ENCODE measurements at regions not wholly inside any gene's neighbourhood (a gene's known extent, or its start where the extent isn't known, plus 50 kb on each side); places are given as distances from the start of the nearest gene placed in this dataset.
"Not testable (repeated sequence)": the region's sequence is repeated elsewhere in the genome, so short reads cannot be mapped to it uniquely, and the experiment has no call there.

DNA sequence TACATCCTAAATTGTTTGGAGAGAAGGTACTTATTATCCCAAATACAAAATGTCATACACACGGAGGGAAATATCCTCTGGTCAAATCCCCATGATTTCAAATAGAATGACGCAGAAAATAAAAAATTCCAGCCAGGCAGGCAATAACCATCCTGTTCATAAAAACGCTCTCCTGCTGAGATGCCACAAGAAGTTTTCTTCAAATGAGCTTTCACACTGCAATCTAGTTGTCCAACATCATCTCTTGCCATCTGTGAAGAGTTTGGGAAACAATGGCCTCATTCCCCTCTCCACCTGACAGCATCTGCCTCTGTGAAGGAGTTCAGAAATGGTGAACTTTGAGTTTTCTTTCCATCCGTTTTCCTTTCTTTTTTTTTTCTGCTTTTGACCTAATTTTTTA is 83.3 kb upstream of the SLC30A5 start:
- H3K27me3 ChIP-seq (ENCODE audit: low read depth, low read length) = no peaks in the 10 kb centered on the region
- H3K36me3 ChIP-seq (ENCODE audit: control insufficient read depth in 1 of 2, insufficient read depth in 2 of 2, low read length in 2 of 2) = no peaks in the 10 kb centered on the region
- H3K4me3 ChIP-seq (ENCODE audit: low read depth in 1 of 2, low read length in 2 of 2) = no peak overlapping the region
- no peaks in the 10 kb centered on the region for H3K4me1 ChIP-seq (ENCODE audit: control insufficient read depth in 1 of 2, insufficient read depth in 2 of 2, low read length in 2 of 2)
- no peaks in the 10 kb centered on the region for H3K9me3 ChIP-seq (ENCODE audit: control insufficient read depth in 1 of 2, low read length in 2 of 2)
- no peak overlapping the region for H3K27ac ChIP-seq (ENCODE audit: low read length)

DNA sequence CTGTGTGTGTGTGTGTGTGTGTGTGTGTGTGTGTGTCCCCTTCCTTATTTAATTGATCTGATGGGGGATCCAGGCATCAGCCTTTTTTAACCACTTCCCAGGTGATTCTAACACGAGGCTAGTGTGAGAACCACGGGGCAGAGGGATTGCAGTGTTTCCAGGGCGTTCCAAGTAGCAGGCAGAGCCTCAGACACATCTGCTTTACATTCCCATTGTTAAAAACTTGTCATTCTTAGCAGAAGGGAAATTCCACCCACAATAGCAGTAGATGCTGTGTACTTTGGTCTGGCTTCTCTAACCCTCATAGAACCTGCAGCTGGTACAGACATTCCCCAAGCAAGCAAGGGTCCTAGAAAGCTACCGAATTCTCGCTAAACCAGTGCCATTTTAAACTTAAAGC is 81.9 kb upstream of the SLC30A5 start:
- no peaks in the 10 kb centered on the region for H3K36me3 ChIP-seq (ENCODE audit: control insufficient read depth in 1 of 2, insufficient read depth in 2 of 2, low read length in 2 of 2)
- no peaks in the 10 kb centered on the region for H3K9me3 ChIP-seq (ENCODE audit: control insufficient read depth in 1 of 2, low read length in 2 of 2)
- no peaks in the 10 kb centered on the region for H3K27me3 ChIP-seq (ENCODE audit: low read depth, low read length)
- no peak overlapping the region for H3K27ac ChIP-seq (ENCODE audit: low read length)
- no peak overlapping the region for H3K4me3 ChIP-seq (ENCODE audit: low read depth in 1 of 2, low read length in 2 of 2)
- H3K4me1 ChIP-seq (ENCODE audit: control insufficient read depth in 1 of 2, insufficient read depth in 2 of 2, low read length in 2 of 2) = no peaks in the 10 kb centered on the region

DNA sequence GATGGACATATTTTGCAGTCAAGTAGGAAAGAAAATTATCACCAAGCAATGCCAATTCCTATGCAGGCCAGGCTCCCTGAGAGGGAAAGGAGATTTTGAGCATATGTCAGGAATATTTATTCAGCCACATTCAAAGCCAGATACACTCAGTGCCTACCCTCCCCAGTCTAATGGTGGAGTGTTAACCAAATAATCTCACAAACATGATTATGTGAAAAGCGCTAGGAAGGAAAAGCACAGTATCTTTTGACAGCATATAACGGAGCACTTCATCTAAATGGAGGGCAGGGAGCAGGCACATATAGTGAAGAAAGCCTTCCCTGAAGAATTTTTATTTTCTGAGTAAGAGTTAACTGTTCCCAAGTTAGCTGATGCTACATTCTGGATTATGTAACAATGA is 80.3 kb upstream of the SLC30A5 start:
- Histone ChIP-seq H3K4me3 (ENCODE audit: low read depth in 1 of 2, low read length in 2 of 2) (no peak overlapping the region), H3K36me3 (ENCODE audit: control insufficient read depth in 1 of 2, insufficient read depth in 2 of 2, low read length in 2 of 2) (no peaks in the 10 kb centered on the region), H3K9me3 (ENCODE audit: control insufficient read depth in 1 of 2, low read length in 2 of 2) (no peaks in the 10 kb centered on the region), H3K27me3 (ENCODE audit: low read depth, low read length) (no peaks in the 10 kb centered on the region), H3K27ac (ENCODE audit: low read length) (no peak overlapping the region), H3K4me1 (ENCODE audit: control insufficient read depth in 1 of 2, insufficient read depth in 2 of 2, low read length in 2 of 2) (no peaks in the 10 kb centered on the region)

GRCh38 chr5:69014007-69014406 is 79.8 kb upstream of the SLC30A5 start:
- not testable (repeated sequence) for H3K36me3 ChIP-seq (ENCODE audit: control insufficient read depth in 1 of 2, insufficient read depth in 2 of 2, low read length in 2 of 2); H3K4me1 ChIP-seq (ENCODE audit: control insufficient read depth in 1 of 2, insufficient read depth in 2 of 2, low read length in 2 of 2); H3K27me3 ChIP-seq (ENCODE audit: low read depth, low read length); H3K27ac ChIP-seq (ENCODE audit: low read length); H3K4me3 ChIP-seq (ENCODE audit: low read depth in 1 of 2, low read length in 2 of 2); H3K9me3 ChIP-seq (ENCODE audit: control insufficient read depth in 1 of 2, low read length in 2 of 2)

DNA sequence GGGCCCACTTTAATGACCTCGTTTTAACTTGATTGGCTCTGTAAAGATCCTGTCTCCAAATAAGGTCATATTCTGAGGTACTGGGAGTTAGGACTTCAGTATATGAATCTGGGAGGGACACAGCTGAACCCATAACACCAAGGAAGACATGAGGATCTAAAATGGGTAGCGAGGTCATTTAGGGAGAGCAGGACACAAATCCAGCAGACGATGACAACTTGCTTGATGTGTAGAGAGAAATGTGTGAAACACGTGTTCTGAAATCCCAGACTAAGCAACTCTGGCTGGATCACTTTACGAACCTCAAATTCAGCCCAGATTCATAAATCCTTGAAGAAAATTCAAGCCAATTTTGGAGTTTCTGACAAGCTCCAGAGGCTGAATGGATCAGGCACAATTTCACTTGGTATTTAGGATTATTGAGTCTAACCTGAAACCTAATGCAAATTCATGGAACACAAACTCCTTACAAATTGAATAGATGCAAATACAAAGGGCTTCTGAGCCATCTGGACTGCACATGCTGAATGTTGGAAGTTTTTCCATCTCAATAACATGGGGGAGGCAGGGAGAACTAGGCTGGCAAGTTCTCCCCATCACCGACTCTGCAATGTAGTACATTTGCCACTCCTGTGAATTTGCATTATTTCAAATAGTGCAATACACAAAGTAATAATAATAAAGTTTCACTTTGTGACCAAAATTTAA is 74.0 kb upstream of the SLC30A5 start:
- Histone ChIP-seq H3K27ac (ENCODE audit: low read length) (no peak overlapping the region), H3K36me3 (ENCODE audit: control insufficient read depth in 1 of 2, insufficient read depth in 2 of 2, low read length in 2 of 2) (no peaks in the 10 kb centered on the region), H3K27me3 (ENCODE audit: low read depth, low read length) (no peaks in the 10 kb centered on the region), H3K4me1 (ENCODE audit: control insufficient read depth in 1 of 2, insufficient read depth in 2 of 2, low read length in 2 of 2) (no peaks in the 10 kb centered on the region), H3K9me3 (ENCODE audit: control insufficient read depth in 1 of 2, low read length in 2 of 2) (no peaks in the 10 kb centered on the region), H3K4me3 (ENCODE audit: low read depth in 1 of 2, low read length in 2 of 2) (no peak overlapping the region)

- H3K9me3 ChIP-seq (ENCODE audit: control insufficient read depth in 1 of 2, low read length in 2 of 2) = no peaks in the 10 kb centered on the region
- H3K4me1 ChIP-seq (ENCODE audit: control insufficient read depth in 1 of 2, insufficient read depth in 2 of 2, low read length in 2 of 2) = no peaks in the 10 kb centered on the region
- H3K27me3 ChIP-seq (ENCODE audit: low read depth, low read length) = no peaks in the 10 kb centered on the region
- no peak overlapping the region for H3K4me3 ChIP-seq (ENCODE audit: low read depth in 1 of 2, low read length in 2 of 2)
- no peaks in the 10 kb centered on the region for H3K36me3 ChIP-seq (ENCODE audit: control insufficient read depth in 1 of 2, insufficient read depth in 2 of 2, low read length in 2 of 2)
- no peak overlapping the region for H3K27ac ChIP-seq (ENCODE audit: low read length)
Observed at GRCh38 chr5:69024241-69024651, 69.6 kb upstream of the SLC30A5 start.

- H3K4me3 ChIP-seq (ENCODE audit: low read depth in 1 of 2, low read length in 2 of 2) = no peak overlapping the region
- H3K27me3 ChIP-seq (ENCODE audit: low read depth, low read length) = no peaks in the 10 kb centered on the region
- H3K4me1 ChIP-seq (ENCODE audit: control insufficient read depth in 1 of 2, insufficient read depth in 2 of 2, low read length in 2 of 2) = no peaks in the 10 kb centered on the region
- H3K36me3 ChIP-seq (ENCODE audit: control insufficient read depth in 1 of 2, insufficient read depth in 2 of 2, low read length in 2 of 2) = no peaks in the 10 kb centered on the region
- no peak overlapping the region for H3K27ac ChIP-seq (ENCODE audit: low read length)
- H3K9me3 ChIP-seq (ENCODE audit: control insufficient read depth in 1 of 2, low read length in 2 of 2) = no peaks in the 10 kb centered on the region
Observed at GRCh38 chr5:69029292-69029691, 64.5 kb upstream of the SLC30A5 start.

GRCh38 chr5:69030358-69031062 is 63.3 kb upstream of the SLC30A5 start:
- no peak overlapping the region for H3K27ac ChIP-seq (ENCODE audit: low read length)
- no peaks in the 10 kb centered on the region for H3K9me3 ChIP-seq (ENCODE audit: control insufficient read depth in 1 of 2, low read length in 2 of 2)
- H3K4me3 ChIP-seq (ENCODE audit: low read depth in 1 of 2, low read length in 2 of 2) = no peak overlapping the region
- H3K4me1 ChIP-seq (ENCODE audit: control insufficient read depth in 1 of 2, insufficient read depth in 2 of 2, low read length in 2 of 2) = no peaks in the 10 kb centered on the region
- no peaks in the 10 kb centered on the region for H3K36me3 ChIP-seq (ENCODE audit: control insufficient read depth in 1 of 2, insufficient read depth in 2 of 2, low read length in 2 of 2)
- H3K27me3 ChIP-seq (ENCODE audit: low read depth, low read length) = no peaks in the 10 kb centered on the region

GRCh38 chr5:69032009-69032408 is 61.8 kb upstream of the SLC30A5 start:
- Histone ChIP-seq H3K36me3 (ENCODE audit: control insufficient read depth in 1 of 2, insufficient read depth in 2 of 2, low read length in 2 of 2) (no peaks in the 10 kb centered on the region), H3K4me3 (ENCODE audit: low read depth in 1 of 2, low read length in 2 of 2) (no peak overlapping the region), H3K4me1 (ENCODE audit: control insufficient read depth in 1 of 2, insufficient read depth in 2 of 2, low read length in 2 of 2) (no peaks in the 10 kb centered on the region), H3K27ac (ENCODE audit: low read length) (no peak overlapping the region), H3K27me3 (ENCODE audit: low read depth, low read length) (no peaks in the 10 kb centered on the region), H3K9me3 (ENCODE audit: control insufficient read depth in 1 of 2, low read length in 2 of 2) (no peaks in the 10 kb centered on the region)

GRCh38 chr5:69033690-69034089 is 60.1 kb upstream of the SLC30A5 start:
- Histone ChIP-seq H3K9me3 (ENCODE audit: control insufficient read depth in 1 of 2, low read length in 2 of 2) (no peaks in the 10 kb centered on the region), H3K36me3 (ENCODE audit: control insufficient read depth in 1 of 2, insufficient read depth in 2 of 2, low read length in 2 of 2) (no peaks in the 10 kb centered on the region), H3K27me3 (ENCODE audit: low read depth, low read length) (no peaks in the 10 kb centered on the region), H3K4me3 (ENCODE audit: low read depth in 1 of 2, low read length in 2 of 2) (no peak overlapping the region), H3K4me1 (ENCODE audit: control insufficient read depth in 1 of 2, insufficient read depth in 2 of 2, low read length in 2 of 2) (no peaks in the 10 kb centered on the region), H3K27ac (ENCODE audit: low read length) (no peak overlapping the region)

GRCh38 chr5:69034898-69035297 is 58.9 kb upstream of the SLC30A5 start:
- Histone ChIP-seq H3K4me3 (ENCODE audit: low read depth in 1 of 2, low read length in 2 of 2) (no peak overlapping the region), H3K36me3 (ENCODE audit: control insufficient read depth in 1 of 2, insufficient read depth in 2 of 2, low read length in 2 of 2) (no peaks in the 10 kb centered on the region), H3K4me1 (ENCODE audit: control insufficient read depth in 1 of 2, insufficient read depth in 2 of 2, low read length in 2 of 2) (no peaks in the 10 kb centered on the region), H3K9me3 (ENCODE audit: control insufficient read depth in 1 of 2, low read length in 2 of 2) (no peaks in the 10 kb centered on the region), H3K27me3 (ENCODE audit: low read depth, low read length) (no peaks in the 10 kb centered on the region), H3K27ac (ENCODE audit: low read length) (no peak overlapping the region)

DNA sequence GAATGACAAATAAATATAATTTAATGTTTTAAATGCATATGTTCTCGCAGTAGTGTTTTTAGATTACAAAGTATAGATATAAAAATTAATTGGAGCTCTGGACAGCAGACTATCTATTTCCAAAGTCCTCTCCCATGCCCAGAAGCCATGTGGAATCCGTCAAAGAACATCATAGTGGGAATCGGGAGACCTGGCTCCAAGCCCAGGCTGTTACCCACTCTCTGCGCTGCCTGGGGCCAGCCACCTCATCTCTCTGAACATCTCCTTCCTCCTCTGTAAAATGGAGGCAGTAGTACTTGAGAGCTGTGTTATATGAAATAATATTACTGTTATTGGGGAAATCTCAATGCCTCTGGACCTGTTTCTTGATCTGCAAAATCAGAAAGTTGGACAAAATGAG is 58.1 kb upstream of the SLC30A5 start:
- Histone ChIP-seq H3K9me3 (ENCODE audit: control insufficient read depth in 1 of 2, low read length in 2 of 2) (no peaks in the 10 kb centered on the region), H3K36me3 (ENCODE audit: control insufficient read depth in 1 of 2, insufficient read depth in 2 of 2, low read length in 2 of 2) (no peaks in the 10 kb centered on the region), H3K4me1 (ENCODE audit: control insufficient read depth in 1 of 2, insufficient read depth in 2 of 2, low read length in 2 of 2) (no peaks in the 10 kb centered on the region), H3K4me3 (ENCODE audit: low read depth in 1 of 2, low read length in 2 of 2) (no peak overlapping the region), H3K27ac (ENCODE audit: low read length) (no peak overlapping the region), H3K27me3 (ENCODE audit: low read depth, low read length) (no peaks in the 10 kb centered on the region)
